ENCODE measurements at regions not wholly inside any gene's neighbourhood (a gene's known extent, or its start where the extent isn't known, plus 50 kb on each side); places are given as distances from the start of the nearest gene placed in this dataset.

- peaks cover 8% of the 10 kb centered on the region for H3K9me3 Mint-ChIP-seq
- H3K27ac Mint-ChIP-seq: peak overlapping the region; percentile 22
- H3K27me3 Mint-ChIP-seq (ENCODE audit: low read depth): no peaks in the 10 kb centered on the region
- TF ChIP-seq CTCF (IDR thresholded peaks at IDR 0.05; ENCODE audit: unreplicated experiment): no peak
- H3K36me3 Mint-ChIP-seq: no peaks in the 10 kb centered on the region
- no peak overlapping the region for H3K4me3 Mint-ChIP-seq
- DNase-seq (ENCODE audit: low spot score in 2 of 2, unreplicated experiment in 2 of 2): no peak
- peaks cover 31% of the 10 kb centered on the region for H3K4me1 Mint-ChIP-seq
Measured at GRCh38 chr13:105442040-105442439, 1093.4 kb downstream of the EFNB2 start.

- Mint-ChIP-seq H3K27ac (peak overlapping the region; percentile 37), H3K4me3 (no peak overlapping the region), H3K36me3 (no peaks in the 10 kb centered on the region), H3K4me1 (peaks cover 37% of the 10 kb centered on the region), H3K27me3 (ENCODE audit: low read depth) (no peaks in the 10 kb centered on the region), H3K9me3 (peaks cover 8% of the 10 kb centered on the region)
- TF ChIP-seq CTCF (IDR thresholded peaks at IDR 0.05; ENCODE audit: unreplicated experiment): no peak
- DNase-seq (ENCODE audit: low spot score in 2 of 2, unreplicated experiment in 2 of 2): no peak
Measured at GRCh38 chr13:105441051-105441750, 1094.3 kb downstream of the EFNB2 start.

- Mint-ChIP-seq H3K27me3 (ENCODE audit: low read depth) (no peaks in the 10 kb centered on the region), H3K4me1 (peaks cover 24% of the 10 kb centered on the region), H3K27ac (no peak overlapping the region), H3K9me3 (peaks cover 4% of the 10 kb centered on the region), H3K4me3 (no peak overlapping the region), H3K36me3 (no peaks in the 10 kb centered on the region)
- no peak for TF ChIP-seq CTCF (IDR thresholded peaks at IDR 0.05; ENCODE audit: unreplicated experiment)
- no peak for DNase-seq (ENCODE audit: low spot score in 2 of 2, unreplicated experiment in 2 of 2)
Measured at GRCh38 chr13:105436943-105437342, 1098.5 kb downstream of the EFNB2 start.

- H3K4me3 Mint-ChIP-seq: no peak overlapping the region
- H3K27ac Mint-ChIP-seq: no peak overlapping the region
- H3K36me3 Mint-ChIP-seq: no peaks in the 10 kb centered on the region
- H3K27me3 Mint-ChIP-seq (ENCODE audit: low read depth): no peaks in the 10 kb centered on the region
- no peak for TF ChIP-seq CTCF (IDR thresholded peaks at IDR 0.05; ENCODE audit: unreplicated experiment)
- H3K9me3 Mint-ChIP-seq: no peaks in the 10 kb centered on the region
- H3K4me1 Mint-ChIP-seq: peaks cover 22% of the 10 kb centered on the region
- no peak for DNase-seq (ENCODE audit: low spot score in 2 of 2, unreplicated experiment in 2 of 2)
Measured at GRCh38 chr13:105432438-105432837, 1103.0 kb downstream of the EFNB2 start.

GRCh38 chr13:105428811-105429210 is 1106.7 kb downstream of the EFNB2 start:
- TF ChIP-seq CTCF (IDR thresholded peaks at IDR 0.05; ENCODE audit: unreplicated experiment): no peak
- Mint-ChIP-seq H3K4me1 (peaks cover 10% of the 10 kb centered on the region), H3K4me3 (no peak overlapping the region), H3K9me3 (peaks cover 6% of the 10 kb centered on the region), H3K36me3 (no peaks in the 10 kb centered on the region), H3K27me3 (ENCODE audit: low read depth) (no peaks in the 10 kb centered on the region), H3K27ac (peak overlapping the region; percentile 10)
- no peak for DNase-seq (ENCODE audit: low spot score in 2 of 2, unreplicated experiment in 2 of 2)
